HG02642 (cell line): ENCODE measurements at regions not wholly inside any gene's neighbourhood (a gene's known extent, or its start where the extent isn't known, plus 50 kb on each side); places are given as distances from the start of the nearest gene placed in this dataset.

Experiments
- ATAC-seq: cut with Tn5 transposase; IDR thresholded peaks from one replicate; pipeline ENCODE4 v1.9.1; 2021; ENCODE audit warnings: mild to moderate bottlenecking; ENCODE audit not compliant: unreplicated experiment, poor library complexity

DNA sequence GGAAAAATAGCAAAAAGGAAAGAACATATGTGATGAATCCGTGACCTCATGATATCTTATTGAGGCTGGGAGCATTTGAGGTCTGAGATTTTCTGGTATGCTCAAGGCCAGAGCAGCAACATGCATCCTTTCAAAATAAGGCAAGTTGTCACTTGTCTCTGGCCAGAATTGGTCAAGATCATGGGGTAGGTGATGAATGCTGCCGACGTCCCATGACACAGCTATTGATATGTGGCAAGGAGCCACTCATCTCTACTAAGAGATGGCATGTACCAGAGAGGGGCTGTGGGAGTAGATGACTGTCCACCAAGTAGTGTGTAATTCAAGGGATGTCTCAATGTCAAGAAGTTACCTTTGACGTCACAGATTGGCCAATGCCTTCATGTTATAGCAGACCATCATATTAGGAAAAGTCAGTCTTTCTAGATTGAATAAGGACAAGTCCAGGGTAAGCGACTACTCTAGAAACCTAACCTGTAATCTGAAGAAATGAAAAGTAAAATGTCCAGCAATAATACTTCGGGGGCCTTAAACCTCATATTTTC lies 527.4 kb downstream of the BMP2 start:
- ATAC-seq, result no peak

DNA sequence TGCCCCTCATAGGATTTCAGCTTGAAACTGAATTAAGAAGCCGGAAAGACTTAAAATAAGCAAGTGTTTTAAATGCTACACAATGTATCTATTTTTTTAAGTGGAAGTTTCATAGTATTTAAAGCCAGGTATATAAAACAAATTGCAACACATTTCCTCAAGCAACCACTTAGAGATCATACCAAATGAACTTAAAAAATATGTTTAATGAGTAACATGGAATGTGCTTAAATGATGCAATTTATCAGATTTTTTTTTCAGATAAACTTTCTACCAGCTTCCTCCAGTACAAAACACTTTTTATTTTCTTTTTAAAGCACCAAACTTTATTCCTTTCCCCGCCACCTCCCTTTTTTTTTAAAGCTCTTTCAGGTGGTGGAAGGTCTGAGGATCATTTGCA lies 534.3 kb downstream of the BMP2 start:
- no peak for ATAC-seq

DNA sequence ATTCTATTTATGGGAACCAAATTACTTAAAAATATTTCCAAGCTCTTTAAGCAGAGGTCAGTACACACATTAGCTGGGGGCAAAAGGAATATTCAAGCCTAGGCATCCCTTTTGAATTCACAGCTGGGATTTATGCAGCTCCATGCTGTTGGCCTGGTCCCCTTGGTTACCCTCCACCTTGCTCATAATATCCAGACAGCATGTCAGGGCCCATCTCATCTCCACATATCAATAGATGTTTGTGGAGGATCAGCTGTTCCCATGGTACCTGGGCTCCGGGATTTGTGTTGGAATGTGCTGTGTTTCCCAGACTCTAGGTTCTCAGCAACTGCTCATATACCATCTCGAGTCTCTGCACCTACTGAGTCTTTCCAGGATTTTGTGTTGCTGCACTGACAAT lies 534.8 kb downstream of the BMP2 start:
- ATAC-seq, result no peak

DNA sequence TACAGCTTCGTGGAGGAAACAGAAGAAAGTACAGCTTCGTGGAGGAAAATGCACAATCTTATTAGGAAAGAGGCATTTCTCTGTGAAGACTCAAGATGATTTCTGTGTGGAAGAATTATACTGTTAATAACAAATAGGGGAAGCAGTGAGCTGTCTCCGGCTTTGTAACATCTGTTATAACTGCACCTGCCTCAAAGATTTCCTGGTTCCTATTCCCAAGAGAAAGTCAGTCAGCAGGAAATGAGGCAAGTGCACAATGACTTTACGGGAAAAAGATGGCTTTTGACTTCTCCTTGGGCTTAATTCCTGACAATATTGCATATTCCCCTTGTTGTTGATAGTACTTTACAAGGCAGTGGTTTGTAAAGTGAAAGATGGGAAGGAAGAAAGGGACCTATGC lies 538.5 kb downstream of the BMP2 start:
- ATAC-seq, result no peak

DNA sequence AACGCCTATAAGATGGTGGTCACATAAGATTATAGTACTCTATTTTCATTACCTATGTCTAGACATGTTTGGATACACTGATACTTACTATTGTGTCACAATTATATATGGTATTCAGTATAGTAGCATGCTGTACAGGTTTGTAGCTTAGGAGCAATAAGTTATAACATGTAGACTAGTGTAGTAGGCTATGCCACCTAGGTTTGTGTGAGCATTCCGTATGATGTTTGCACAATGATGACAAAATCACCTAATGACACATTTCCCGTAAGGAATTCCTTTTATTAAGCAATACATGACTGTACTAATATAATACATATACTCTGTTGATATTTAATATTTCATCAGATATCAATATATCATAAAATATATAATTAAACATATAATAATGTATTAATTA lies 540.7 kb downstream of the BMP2 start:
- ATAC-seq, result no peak

DNA sequence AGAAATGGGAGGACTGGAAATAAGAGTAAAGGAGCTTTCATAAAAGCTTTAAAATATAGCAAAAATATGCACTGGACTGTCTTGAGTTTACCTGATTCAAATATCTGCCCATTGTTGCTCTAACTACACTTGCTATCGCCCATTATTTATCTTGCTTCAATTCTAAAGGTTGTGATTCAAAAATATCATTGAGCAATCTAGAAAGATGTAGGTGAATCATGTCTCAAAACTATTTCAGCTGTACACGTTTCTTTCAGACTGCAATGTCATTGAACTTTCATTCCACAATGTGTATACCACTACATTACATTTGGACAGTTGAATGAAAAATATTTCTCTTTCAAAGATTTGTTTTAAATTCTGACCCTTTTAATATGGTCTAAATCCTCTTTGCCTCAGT lies 545.6 kb downstream of the BMP2 start:
- ATAC-seq, result no peak

DNA sequence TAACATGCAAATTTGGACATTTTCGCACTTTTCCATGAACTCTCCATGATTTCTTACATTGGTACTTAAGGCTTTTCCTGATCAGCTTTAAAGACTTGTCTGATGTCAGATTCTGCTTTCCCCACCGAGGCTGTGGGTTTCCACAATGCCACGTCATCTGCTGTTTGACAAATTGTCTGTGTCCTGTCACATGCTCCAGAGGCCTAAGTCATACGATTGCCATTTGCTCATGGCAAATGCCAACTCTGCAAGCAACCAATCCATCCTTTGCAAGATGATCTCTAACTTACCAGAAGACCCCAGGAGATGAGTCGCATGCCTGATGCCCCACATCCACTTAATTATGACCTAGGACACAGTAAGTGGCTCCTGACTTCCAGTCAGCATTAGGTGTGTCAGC lies 556.5 kb downstream of the BMP2 start:
- no peak for ATAC-seq

DNA sequence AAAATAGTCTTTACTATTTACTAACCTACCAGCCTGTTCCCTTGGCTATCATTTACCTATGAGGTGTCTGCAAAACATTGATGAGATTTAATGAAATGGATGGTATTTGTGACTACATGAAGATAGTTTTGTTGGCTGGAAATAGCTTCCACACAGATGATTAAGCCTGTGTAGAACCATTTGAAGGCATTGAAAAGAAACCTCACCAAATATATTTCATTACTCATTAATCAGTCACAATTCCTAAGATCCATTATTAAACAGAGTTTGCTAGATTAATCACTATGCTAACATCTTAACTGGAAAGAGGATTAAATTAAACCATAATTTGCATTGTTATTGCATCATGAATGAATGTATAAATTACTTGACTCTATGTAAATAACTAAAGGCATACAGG lies 560.3 kb downstream of the BMP2 start:
- ATAC-seq, result no peak

DNA sequence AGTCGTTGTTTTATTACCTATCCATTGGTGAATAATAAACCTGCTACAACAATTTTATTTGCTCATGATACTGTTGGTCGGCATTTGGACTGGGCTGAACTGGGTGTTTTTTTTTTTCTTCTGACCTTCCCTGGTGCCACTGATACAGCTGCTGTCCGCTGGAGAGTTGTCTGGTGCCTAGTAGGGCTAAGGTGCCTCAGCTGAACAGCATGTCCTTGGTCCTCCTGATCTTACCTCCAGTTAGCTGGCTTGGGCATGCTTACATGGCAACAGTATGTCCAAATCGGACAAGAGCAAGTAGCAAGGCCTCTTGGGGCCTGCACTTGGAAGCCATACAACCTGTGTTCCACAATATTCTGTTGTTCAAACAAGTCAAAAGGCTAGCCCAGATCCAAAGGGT lies 563.4 kb downstream of the BMP2 start:
- no peak for ATAC-seq

DNA sequence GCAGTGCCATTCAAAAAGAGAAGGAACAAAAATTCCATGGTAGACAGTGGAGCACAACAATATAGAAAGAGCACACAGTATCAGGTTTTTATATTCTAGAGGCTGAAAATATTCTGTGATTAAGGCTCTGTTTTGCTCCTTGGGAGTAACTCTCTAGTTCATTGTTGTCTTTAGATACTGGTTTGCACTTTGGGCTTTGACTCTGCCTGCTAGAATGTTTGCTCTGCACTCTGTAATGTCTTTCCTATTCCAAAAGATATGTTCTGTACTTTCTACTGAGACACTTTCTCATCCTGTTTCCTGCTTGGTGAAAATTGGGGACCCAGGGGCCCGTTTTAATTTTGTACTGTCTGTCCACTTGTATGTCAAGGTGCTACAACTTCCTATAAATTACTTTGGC lies 564.7 kb downstream of the BMP2 start:
- ATAC-seq, result no peak

DNA sequence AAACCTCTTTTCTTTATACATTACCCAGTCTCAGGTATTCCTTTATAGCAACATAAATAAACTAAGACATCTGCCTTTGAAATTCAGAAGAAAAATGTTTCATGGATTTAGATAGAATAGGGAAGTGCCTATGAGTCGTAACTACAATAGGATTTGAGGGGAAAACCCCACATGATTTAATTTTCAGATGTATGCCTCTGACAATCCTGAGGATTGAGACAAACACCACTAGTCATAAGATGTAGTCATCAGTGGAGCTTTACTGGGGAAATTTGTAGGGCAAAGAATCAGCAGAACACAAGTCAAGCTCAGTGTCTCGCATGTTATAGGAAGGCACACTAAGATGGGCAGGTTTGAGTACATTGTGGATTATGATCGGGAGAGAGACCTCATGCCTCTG lies 566.4 kb downstream of the BMP2 start:
- ATAC-seq, result no peak

DNA sequence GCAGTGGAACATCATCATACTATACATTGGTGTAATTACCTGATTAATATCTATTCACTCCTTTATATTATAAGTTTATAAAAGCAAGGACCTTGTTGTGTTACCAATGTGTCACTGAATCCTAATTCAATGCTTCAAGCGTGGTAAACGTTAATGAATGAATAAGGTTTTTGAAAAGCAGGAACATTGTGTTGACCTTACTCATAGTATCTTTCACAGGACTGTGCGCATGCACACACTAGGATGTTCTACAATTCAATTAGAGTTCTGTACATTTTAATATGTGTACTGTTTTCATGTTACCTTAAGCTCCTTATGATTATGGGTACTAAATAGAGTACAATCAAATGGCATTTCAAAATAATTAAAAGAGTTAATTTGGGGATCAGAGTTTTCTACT lies 578.5 kb downstream of the BMP2 start:
- ATAC-seq, result no peak

DNA sequence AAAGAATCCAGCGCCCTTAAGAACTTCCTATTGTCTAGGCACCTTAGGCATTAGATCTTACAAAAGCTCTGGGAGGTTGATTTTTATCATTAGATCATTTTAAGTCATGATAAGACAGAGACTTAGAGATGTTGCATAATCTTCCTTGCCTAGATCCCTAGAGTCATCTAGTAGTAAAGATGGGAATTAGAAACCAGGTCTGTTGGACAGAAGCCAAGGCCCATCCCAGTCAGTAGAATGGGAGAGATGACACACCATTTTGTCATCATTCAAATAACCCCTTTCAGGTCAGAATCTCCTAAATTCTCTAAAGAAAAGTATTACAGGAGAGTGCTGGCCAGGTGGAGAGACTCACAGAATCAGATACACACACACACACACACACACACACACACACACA lies 579.1 kb downstream of the BMP2 start:
- ATAC-seq, result no peak

DNA sequence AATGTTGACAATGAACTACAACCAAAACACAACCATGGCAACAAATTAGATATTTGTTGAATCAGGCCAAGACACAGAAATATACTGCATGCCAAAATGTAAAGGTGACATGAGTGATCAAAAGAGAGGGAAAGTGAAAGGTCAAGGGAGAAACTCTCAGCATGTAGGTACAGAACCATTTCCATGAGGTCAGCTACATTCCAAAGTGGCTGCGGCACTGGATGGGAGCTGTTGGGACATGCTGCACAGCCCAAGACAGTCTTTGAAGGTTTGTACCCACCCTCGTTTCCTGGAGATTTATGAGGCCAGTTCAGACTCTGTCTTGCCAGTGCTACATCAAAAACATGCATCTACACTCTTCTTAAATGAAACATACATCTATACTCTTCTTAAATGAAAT lies 579.9 kb downstream of the BMP2 start:
- ATAC-seq, result no peak

DNA sequence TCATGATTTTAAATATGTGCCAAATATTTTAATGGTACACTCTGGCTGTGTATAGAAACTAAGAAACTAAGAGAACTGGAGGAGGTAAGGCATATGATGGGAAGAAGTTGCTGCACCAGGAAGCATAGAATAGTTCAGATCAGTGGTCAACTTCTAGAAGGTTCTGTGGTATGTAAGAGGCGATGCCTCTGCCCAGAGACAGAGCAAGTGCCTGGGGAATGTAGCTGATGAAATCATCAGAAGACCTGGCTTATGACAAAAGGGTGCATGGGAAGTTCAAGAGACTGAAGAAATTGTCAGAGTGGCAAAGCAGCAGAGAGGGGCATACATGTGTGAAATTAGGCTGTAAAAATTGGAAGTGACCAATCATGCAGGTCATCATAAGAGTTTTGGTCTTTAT lies 580.8 kb downstream of the BMP2 start:
- no peak for ATAC-seq

DNA sequence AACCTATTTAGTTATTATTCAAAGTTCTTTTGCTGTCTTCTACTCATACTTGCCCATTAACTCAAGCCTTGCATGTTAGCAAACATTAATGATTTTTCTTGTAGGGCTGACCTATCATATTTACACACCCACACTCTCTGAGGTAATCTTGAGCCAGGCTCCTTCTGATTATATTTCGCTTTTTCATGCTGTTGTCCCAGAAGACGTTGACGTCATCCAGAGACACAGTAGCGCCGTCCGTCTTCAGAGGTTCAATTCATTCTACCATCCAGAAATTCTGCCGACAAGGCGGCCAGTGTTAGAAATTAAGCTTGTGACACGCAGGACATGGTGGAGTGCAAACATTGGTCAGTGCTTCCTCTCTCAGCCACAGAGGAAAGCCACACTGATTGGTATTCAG lies 584.7 kb downstream of the BMP2 start:
- ATAC-seq, result no peak

DNA sequence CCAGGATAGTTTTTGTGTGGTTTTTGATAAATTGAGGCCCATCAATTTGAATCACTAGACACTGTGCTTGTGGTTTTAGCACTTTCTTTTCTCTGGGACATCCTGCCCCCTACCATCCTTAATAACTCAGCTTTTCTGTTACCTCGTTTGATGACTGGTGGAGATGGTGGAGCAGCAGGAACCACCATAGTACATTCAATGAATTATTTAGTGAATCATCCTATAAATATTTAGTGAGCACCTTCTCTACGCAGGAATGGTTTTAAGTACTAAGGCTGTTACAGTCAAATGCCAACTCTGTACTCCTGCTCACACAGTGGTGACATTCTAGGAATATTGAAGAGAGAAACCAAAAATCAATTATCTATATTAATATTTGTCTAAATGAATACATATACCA lies 585.2 kb downstream of the HAO1 start:
- ATAC-seq, result no peak

DNA sequence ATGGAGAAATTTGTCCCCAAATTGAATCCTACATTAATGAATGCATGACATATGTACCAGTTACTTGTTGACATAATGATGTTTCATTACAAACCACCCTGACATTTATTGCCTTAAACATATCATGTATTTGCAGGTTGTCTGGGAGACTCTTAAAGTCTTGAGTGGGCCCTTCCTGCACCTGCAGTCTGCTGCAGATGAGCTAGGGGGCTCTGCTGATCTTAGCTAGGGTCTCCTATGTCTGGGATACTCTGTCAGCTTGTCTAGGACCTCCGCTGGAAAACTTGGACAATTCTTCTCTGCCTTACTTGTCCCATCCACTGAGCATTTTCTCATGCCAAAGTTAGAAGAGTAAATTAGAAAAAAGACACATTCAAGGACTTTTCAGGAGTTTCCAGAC lies 581.6 kb downstream of the HAO1 start:
- ATAC-seq, result no peak

DNA sequence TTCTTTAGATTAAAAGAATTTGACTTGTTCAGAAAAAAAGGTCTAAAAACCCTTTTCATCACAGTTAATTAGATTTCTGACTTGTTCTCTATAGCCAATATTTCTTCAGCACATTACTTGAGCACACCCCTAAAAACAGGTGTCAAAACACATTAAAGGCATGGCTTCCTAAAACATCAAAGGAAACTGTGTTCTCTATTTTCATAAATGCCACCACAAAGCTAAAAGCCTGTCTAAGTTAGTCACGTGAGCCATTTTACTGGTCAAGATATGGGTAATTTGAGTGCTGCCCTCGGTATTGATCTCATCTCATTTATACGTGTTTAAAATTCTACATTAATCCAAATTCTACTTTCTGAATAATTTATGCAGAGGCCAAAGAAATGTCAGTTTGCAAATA lies 580.5 kb downstream of the HAO1 start:
- ATAC-seq, result no peak

DNA sequence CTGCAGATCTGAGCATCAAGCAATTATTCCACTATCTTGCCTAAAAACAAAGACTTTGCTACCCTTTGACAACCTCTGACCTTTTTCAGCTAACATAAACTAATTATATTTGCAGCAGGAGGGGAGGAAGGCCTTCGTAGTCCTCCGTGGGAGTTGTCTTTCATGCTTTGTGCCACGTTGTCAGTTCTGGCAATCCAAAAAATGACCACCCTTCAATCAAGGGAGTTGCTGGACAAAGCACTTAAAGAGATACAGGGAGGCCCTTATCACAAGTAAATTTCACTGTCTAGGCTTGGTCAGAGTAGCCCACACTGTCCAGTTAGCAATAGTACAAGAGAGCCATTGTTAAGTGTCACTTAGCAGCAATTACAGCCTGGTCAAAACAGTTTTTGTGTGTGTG lies 578.9 kb downstream of the HAO1 start:
- no peak for ATAC-seq

DNA sequence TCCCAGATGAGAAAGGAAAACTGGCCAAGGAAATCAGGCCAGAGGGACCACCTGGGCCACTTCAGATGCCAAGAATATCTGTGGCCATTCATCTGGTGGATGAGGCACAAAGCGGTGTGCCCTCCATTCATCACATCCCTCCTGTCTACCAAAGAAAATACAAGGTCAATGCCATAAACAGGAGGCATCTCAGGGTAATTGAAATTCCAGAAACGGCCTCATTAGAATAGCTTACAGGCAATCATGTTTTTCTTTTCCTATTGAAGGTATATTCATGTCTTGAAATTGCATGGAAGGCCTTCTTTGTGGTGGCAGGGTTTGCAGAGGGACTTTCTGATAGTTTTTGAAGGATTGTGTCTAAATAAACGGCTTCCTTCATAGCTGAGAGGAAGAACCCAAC lies 578.3 kb downstream of the HAO1 start:
- ATAC-seq, result no peak

DNA sequence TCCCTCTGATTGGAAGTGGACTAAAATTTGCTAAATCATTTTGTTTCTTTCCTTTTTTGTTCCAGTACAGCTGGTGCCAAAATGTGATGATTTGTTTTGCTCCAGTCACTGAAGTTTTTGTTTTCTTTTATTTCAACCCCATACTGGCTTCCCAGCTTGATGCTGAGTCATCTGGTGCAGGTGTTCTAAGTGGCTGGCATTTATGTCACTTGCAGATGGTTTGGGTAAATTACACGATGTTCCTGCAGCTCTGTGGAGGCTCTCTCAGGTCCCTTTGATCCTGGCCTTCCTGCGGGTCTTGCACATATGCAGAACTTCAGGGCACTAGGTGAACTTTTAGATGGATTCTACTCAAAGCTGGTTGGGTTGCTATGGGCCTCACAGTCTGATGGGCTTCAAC lies 577.7 kb downstream of the HAO1 start:
- no peak for ATAC-seq

DNA sequence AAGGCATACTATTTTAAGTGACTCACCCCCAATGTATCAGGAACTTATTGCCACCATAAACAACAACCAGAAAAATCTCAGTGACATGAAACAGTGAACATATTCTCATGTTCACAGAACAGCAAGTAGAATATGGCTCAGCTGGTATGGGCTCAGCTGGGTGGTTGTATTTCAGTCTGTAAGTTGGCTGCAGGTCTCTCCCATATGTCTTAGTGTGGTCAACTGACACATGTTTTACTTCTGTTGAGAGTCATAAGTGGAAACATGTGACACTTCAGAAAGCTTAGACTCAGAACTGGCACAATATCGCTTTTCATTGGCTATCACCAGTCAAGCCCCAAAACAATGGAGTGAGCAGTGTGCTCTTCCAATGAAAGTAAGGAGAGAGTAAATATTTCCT lies 574.1 kb downstream of the HAO1 start:
- no peak for ATAC-seq
